SH-SY5Y (cell line): ENCODE measurements at regions not wholly inside any gene's neighbourhood (a gene's known extent, or its start where the extent isn't known, plus 50 kb on each side); places are given as distances from the start of the nearest gene placed in this dataset.

Experiments
- GATA2 ChIP-seq: IDR thresholded peaks from 2 replicates; pipeline ENCODE4 v1.6.1; 2011; ENCODE audit warnings: mild to moderate bottlenecking, low read depth, low read length
- GATA3 ChIP-seq: IDR thresholded peaks from 2 replicates; pipeline ENCODE4 v1.6.1; 2011; ENCODE audit warnings: low read depth, mild to moderate bottlenecking, low read length, moderate library complexity

DNA sequence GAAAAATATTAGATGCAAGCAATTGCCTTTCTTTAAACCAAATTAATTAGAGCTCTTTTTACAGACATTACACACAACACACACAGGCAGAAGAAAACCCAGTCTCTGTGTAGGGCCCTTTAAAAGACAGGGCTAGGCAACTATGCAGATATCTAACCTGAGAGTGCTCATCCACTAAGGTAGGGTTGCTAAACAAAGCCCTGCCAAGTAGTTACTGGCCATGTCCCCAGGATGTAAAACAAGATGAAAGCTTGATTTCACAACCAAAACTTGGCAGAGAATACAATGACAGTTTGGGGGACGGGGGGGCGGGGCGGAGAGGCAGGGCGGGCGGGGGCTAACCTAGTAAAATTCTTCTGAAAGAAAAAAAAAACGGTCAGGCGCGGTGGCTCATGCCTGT is 669.0 kb upstream of the CA10 start:
- no peak for TF ChIP-seq GATA3
- no peak for TF ChIP-seq GATA2
